Heart left ventricle (tissue), 16 donors: ENCODE measurements at regions not wholly inside any gene's neighbourhood (a gene's known extent, or its start where the extent isn't known, plus 50 kb on each side); places are given as distances from the start of the nearest gene placed in this dataset.

Experiments
- ATAC-seq, 4 donors: fragments of 200-7000 bp; cut with Tn5 transposase; one replicate each; pipeline ENCODE4 v1.9.1; 2020 to 2022; ENCODE audit warnings: moderate library complexity in 4 of 4, mild to moderate bottlenecking in 3 of 4, moderate number of reproducible peaks in 1 of 4
- DNase-seq, 5 donors: peaks; one replicate each; pipeline ENCODE4 v3.0.0-alpha.2; 2020
- H3K27ac ChIP-seq, 12 donors: fragments of 200-600 bp; sonication (generic) in 4 of 12; one replicate each; pipeline versions ENCODE4 v1.5.0 to v1.8.0; 2016 to 2022; ENCODE audit warnings: mild to moderate bottlenecking in 2 of 12
- H3K27me3 ChIP-seq, 9 donors: fragments of 200-600 bp; sonication (generic) in 2 of 9; one replicate each; pipeline versions ENCODE4 v1.5.1 to v1.8.0; 2016 to 2022; ENCODE audit warnings: mild to moderate bottlenecking in 3 of 9
- H3K36me3 ChIP-seq, 9 donors: fragments of 200-600 bp; sonication (generic) in 2 of 9; one replicate each; pipeline versions ENCODE4 v1.5.0 to v1.8.0; 2018 to 2022; ENCODE audit warnings: mild to moderate bottlenecking in 2 of 9
- H3K4me1 ChIP-seq, 12 donors: fragments of 200-600 bp; sonication (generic) in 4 of 12; one replicate each; pipeline versions ENCODE4 v1.5.0 to v1.8.0; 2016 to 2022; ENCODE audit warnings: mild to moderate bottlenecking in 3 of 12
- H3K4me3 ChIP-seq, 12 donors: fragments of 200-600 bp; sonication (generic) in 4 of 12; one replicate each; pipeline versions ENCODE4 v1.5.0 to v1.8.0; 2017 to 2022; ENCODE audit warnings: mild to moderate bottlenecking in 9 of 12, moderate library complexity in 4 of 12
- H3K9me3 ChIP-seq, 12 donors: fragments of 200-600 bp; sonication (generic) in 4 of 12; one replicate each; pipeline versions ENCODE4 v1.5.0 to v1.8.0; 2016 to 2022; ENCODE audit warnings: mild to moderate bottlenecking in 1 of 12
- POLR2A ChIP-seq, 2 donors: fragments of 450-650 bp; IDR thresholded peaks; one replicate each; pipeline ENCODE4 v1.6.1; 2017; ENCODE audit warnings: antibody characterized with exemption in 2 of 2, mild to moderate bottlenecking in 2 of 2, moderate library complexity in 2 of 2
- WGBS, 4 donors: extraction: QIAGEN DNeasy Blood & Tissue Kit in 2 of 4; methylation state at CpG; one replicate each; pipeline versions ENCODE4 v1.1.5 to v1.1.7; 2013 to 2018; 5-methylcytosine and 5-hydroxymethylcytosine counted together
- intact Hi-C, 10 donors: fragments of 100-400 bp; cut with DNase I; formaldehyde crosslinking; loops; one replicate each; pipeline versions ENCODE4 v1.11.1 to v1.14.2; 2022
- TF ChIP-seq, protein P1 (sequence below), 12 donors: fragments of 200-600 bp; sonication (generic) in 4 of 12; IDR thresholded peaks; one replicate each; pipeline versions ENCODE4 v1.5.0 to v1.8.0; 2018 to 2022; ENCODE audit warnings: antibody characterized with exemption in 12 of 12, mild to moderate bottlenecking in 5 of 12
- donor health status: ischemic (EF 13 %, LVEDD 7.1; RV severe dilation, severe dysfunction).
- donor health status: healthy with polysubstance abuse.
- donor health status: DM: no; HTN: yes; CAD: no.
- donor health status: DM: no; HTN: no; CAD: no.
- donor health status: ischemic (EF 25% LVEDD 6.9; RV normal size, moderate dysfunction).
- donor health status: ischemic (EF 25% LVEDD 5.7; RV mildly dilated, moderate dysfunction).
- donor health status: healthy.
- donor health status: DM: yes; HTN: yes; CAD: no.
- donor health status: ischemic (EF 35%, LVEDD 5.7; RV mildly dilated, moderate dysfunction).
- donor health status: nonischemic (EF 11% LVEDD 7.7; RV severe dilation, severe dysfunction).
- donor health status: DM: yes; HTN: yes; CAD: no.
- donor health status: PGD.
- donor health status: ischemic (EF 29% LVEDD 5.4; RV normal size, mild dysfunction).
- donor health status: nonischemic (EF 23%, LVEDD 6.1; RV moderate dilation, normal function).

- peaks cover 0 to 7% (median 0%) of the 10 kb centered on the region in 12 donors for H3K9me3 ChIP-seq
- H3K4me3 ChIP-seq: no peak overlapping the region
- ATAC-seq (no peak), DNase-seq (no peak)
- intact Hi-C loops: loop anchor here in 1 of 10 donors (10.0 kb wide), 1 partner anchor 529 kb away; no protein-coding TSS in a partner anchor
- peaks cover 0 to 3% (median 0%) of the 10 kb centered on the region in 9 donors for H3K27me3 ChIP-seq
- 88 to 96% (median 92%) methylated on average over 2 of the region's 2 CpGs for WGBS, 4 donors
- TF ChIP-seq POLR2A (IDR thresholded peaks at IDR 0.05): no peak
- TF ChIP-seq, protein P1, sequence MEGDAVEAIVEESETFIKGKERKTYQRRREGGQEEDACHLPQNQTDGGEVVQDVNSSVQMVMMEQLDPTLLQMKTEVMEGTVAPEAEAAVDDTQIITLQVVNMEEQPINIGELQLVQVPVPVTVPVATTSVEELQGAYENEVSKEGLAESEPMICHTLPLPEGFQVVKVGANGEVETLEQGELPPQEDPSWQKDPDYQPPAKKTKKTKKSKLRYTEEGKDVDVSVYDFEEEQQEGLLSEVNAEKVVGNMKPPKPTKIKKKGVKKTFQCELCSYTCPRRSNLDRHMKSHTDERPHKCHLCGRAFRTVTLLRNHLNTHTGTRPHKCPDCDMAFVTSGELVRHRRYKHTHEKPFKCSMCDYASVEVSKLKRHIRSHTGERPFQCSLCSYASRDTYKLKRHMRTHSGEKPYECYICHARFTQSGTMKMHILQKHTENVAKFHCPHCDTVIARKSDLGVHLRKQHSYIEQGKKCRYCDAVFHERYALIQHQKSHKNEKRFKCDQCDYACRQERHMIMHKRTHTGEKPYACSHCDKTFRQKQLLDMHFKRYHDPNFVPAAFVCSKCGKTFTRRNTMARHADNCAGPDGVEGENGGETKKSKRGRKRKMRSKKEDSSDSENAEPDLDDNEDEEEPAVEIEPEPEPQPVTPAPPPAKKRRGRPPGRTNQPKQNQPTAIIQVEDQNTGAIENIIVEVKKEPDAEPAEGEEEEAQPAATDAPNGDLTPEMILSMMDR (IDR thresholded peaks at IDR 0.05): no peak
- no peaks in the 10 kb centered on the region for H3K4me1 ChIP-seq
- H3K36me3 ChIP-seq: no peaks in the 10 kb centered on the region
- no peak overlapping the region for H3K27ac ChIP-seq
Observed at GRCh38 chr18:45203677-45204076, 411.6 kb upstream of the SLC14A2 start.

DNA sequence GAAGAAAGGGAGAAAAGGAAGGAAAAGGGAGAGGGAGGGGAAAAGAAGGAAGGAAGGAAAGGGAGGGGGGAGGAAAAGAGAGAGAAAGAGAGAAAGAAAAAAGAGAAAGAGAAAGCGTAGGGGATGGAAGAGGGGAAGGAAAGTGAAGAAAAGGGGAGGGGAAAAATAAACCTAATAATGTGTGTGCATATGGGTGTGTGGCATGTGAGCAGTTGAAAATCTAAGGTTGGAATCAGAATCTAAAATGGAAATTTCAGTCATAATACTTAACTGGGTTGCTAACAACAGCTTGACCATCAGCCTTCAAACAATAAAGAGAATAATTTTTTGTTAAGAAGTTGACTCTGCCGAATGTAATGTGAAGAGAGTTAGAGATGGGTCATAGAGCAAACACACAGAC is 407.9 kb upstream of the SLC14A2 start:
- WGBS, 4 donors: 77 to 86% (median 79%) methylated on average over 2 of the region's 2 CpGs
- Histone ChIP-seq H3K4me1 (no peaks in the 10 kb centered on the region), H3K27ac (no peak overlapping the region), H3K9me3 (no peaks in the 10 kb centered on the region), H3K36me3 (no peaks in the 10 kb centered on the region), H3K4me3 (no peak overlapping the region), H3K27me3 (peaks cover 0 to 3% (median 0%) of the 10 kb centered on the region in 9 donors)
- intact Hi-C loops: loop anchor here in 1 of 10 donors (10.0 kb wide), 1 partner anchor 533 kb away; no protein-coding TSS in a partner anchor
- no peak for DNase-seq
- TF ChIP-seq, protein P1 (IDR thresholded peaks at IDR 0.05): no peak
- TF ChIP-seq POLR2A (IDR thresholded peaks at IDR 0.05): no peak
- ATAC-seq: no peak

DNA sequence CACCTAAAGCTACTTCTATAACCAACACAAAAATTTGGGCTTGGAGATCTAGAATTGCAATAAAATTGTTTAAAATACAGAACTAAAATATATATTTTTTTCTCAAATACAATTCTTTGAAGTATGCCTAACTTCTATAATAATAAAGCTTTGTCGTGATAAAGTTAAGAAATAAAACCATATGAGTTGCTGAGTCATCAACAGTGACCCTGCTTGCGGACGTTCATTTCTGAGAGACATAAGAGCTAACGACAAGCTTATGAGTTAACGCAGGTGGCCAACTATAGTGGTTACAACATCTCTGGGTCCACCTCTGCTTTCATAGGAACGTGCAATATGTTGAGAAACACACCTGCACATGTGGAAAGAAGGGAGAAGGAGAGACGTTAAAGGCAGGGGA is 407.1 kb upstream of the SLC14A2 start:
- Histone ChIP-seq H3K4me1 (no peaks in the 10 kb centered on the region), H3K36me3 (no peaks in the 10 kb centered on the region), H3K27ac (no peak overlapping the region), H3K9me3 (no peaks in the 10 kb centered on the region), H3K4me3 (no peak overlapping the region), H3K27me3 (peaks cover 0 to 3% (median 0%) of the 10 kb centered on the region in 9 donors)
- 82 to 85% (median 84%) methylated on average over 7 of the region's 7 CpGs for WGBS, 4 donors
- TF ChIP-seq POLR2A (IDR thresholded peaks at IDR 0.05): no peak
- TF ChIP-seq, protein P1 (IDR thresholded peaks at IDR 0.05): no peak
- DNase-seq: no peak
- ATAC-seq: no peak
- intact Hi-C loops: loop anchor here in 1 of 10 donors (10.0 kb wide), 1 partner anchor 533 kb away; no protein-coding TSS in a partner anchor

DNA sequence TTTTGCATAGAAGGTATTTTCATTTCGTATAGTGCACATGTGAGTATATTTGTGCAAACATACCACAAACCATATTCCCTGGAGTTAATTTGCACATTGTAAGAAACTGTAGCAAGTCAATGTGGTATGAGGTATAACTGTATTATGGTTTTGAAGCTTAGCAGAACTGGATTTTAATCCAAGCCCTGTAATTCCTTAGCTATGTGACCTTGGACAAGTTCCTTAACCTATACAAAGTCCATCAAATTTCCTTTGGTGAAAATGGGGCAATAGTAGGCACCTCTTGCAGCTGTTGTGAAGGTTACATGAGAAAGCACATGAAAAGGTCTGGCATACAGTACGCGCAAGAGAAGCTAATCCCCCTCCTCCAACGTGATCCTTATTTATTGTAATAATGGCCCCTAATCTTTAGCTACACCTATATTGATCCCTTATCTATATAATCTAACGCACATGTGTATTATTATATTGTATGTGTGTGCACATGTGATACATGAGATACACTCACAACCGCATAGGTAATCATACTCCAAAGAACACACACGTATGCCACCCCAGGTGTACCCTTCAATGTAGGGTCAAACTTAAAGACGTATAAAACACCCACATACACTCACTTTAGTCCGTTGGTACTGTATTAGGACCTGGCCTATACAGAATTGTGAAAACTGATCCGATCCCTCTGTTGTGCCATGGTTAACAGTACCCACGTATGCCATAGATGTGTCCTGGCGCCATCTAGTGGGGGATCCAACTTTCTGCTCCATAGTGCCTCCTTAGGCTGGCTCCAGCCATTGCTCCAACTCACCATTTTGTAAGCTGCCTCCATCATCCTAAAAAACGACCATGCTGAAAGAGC is 402.9 kb upstream of the SLC14A2 start:
- 55 to 69% (median 58%) methylated on average over 11 to 13 of the region's 13 CpGs for WGBS, 4 donors
- H3K4me3 ChIP-seq: no peak overlapping the region
- H3K9me3 ChIP-seq: no peaks in the 10 kb centered on the region
- intact Hi-C loops: loop anchor here in 8 of 10 donors (2.0 to 10.0 kb wide), 10 partner anchors 298 to 1590 kb away; no protein-coding TSS in a partner anchor
- ATAC-seq: peak; percentile 81 to 98 (median 97)
- peak; percentile 76 to 86 (median 81) for DNase-seq
- TF ChIP-seq POLR2A (IDR thresholded peaks at IDR 0.05): no peak
- TF ChIP-seq, protein P1 (IDR thresholded peaks at IDR 0.05): peak; percentile 84 to 99 (median 92)
- peaks cover 0 to 3% (median 0%) of the 10 kb centered on the region in 9 donors for H3K27me3 ChIP-seq
- no peaks in the 10 kb centered on the region for H3K4me1 ChIP-seq
- H3K36me3 ChIP-seq: no peaks in the 10 kb centered on the region
- no peak overlapping the region for H3K27ac ChIP-seq
